ENCODE measurements at regions not wholly inside any gene's neighbourhood (a gene's known extent, or its start where the extent isn't known, plus 50 kb on each side); places are given as distances from the start of the nearest gene placed in this dataset.

DNA sequence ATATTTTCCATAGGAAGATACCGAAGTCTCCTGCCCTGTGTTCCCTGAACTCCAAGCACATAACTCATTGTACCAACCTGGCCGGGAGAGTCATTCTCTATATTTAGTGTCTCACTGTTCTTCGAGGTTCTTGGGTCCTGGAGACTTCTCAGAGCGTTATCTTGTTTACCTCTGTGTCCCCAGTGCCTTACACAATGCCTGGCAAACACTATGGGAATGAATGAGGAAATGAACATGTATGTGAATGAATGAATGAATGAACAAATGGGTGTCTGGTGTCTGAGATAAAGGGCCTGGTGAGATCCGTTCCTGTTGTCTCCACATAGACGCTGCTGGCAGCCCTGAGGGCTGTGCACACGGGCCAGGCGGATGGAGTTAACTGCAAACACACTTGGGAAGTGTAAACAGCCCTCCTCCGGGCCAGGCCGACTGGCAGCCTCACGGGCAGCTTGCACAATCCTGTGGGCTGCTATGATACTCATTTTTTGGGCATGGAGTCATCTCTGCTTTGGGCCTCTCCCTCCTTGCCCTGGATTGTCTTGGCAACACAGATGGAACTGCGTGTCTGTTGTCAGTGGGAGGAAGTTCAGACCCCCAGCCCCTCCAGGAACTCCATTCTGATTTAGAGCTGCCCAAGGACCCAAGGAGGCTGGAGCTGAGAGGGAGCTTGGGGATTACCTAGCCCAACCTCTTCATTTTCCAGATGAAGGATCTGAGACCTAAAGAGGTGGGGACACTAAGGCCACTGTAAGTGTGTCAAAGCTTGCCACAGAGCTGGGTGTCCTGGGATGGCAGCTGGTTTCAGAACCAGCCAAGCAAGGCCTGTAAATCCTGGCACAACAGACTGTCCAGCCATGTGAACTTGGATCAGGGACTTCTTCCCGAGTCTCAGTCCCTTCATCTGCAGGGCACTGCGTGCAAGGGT, 124.4 kb downstream of the INHBB start:
- DNase-seq (ENCODE audit: low read depth in 1 of 2, low spot score in 2 of 2): no peak
- H3K23ac ChIP-seq (ENCODE audit: insufficient read length): no peak overlapping the region
- no peak overlapping the region for H3K4ac ChIP-seq (replicated peaks; ENCODE audit: insufficient read length, low read depth, low read length)
- H3K36me3 ChIP-seq (ENCODE audit: control insufficient read depth in 2 of 4, insufficient read depth in 4 of 4, low read length in 3 of 4): no peaks in the 10 kb centered on the region
- H3K27ac ChIP-seq (ENCODE audit: low read depth, low read length): no peak overlapping the region
- no peak overlapping the region for H2BK5ac ChIP-seq (ENCODE audit: low read depth, low read length)
- no peaks in the 10 kb centered on the region; the same call in 1 of the 2 replicates for H3K23me2 ChIP-seq (ENCODE audit: low read depth, low read length)
- FAIRE-seq: no peak
- H2BK15ac ChIP-seq (ENCODE audit: low read length): no peak overlapping the region
- H3K79me2 ChIP-seq (ENCODE audit: control insufficient read depth in 1 of 2, insufficient read depth in 2 of 2, low read length in 2 of 2): no peaks in the 10 kb centered on the region
- H3K9ac ChIP-seq (replicated peaks in 1 of 4; ENCODE audit: extremely low read depth in 1 of 4, low read depth in 3 of 4, low read length in 3 of 4): no peak overlapping the region
- H4K5ac ChIP-seq (ENCODE audit: insufficient read length, low read depth, low read length): no peak overlapping the region
- H2AK5ac ChIP-seq (ENCODE audit: low read depth, low read length): no peak overlapping the region
- H4K20me1 ChIP-seq (replicated peaks in 1 of 2; ENCODE audit: control insufficient read depth in 1 of 2, insufficient read depth in 2 of 2, low read length in 2 of 2): peaks cover 5 to 25% of the 10 kb centered on the region in 2 experiments
- no peak overlapping the region for H2BK12ac ChIP-seq (ENCODE audit: low read depth, low read length)
- H3K4me1 ChIP-seq (replicated peaks in 1 of 4; ENCODE audit: control insufficient read depth in 3 of 4, insufficient read depth in 4 of 4, low read length in 3 of 4): peaks cover 5 to 12% (median 8%) of the 10 kb centered on the region in 4 experiments
- CTCF ChIA-PET (ENCODE audit: partially characterized antibody): interaction anchor here (0.6 to 1.3 kb wide), 4 partner anchors 42 to 127 kb away, joined by 3 to 6 read pairs (median 4); no protein-coding TSS in a partner anchor
- no peak overlapping the region for H2AFZ ChIP-seq (ENCODE audit: low read length)
- H4K91ac ChIP-seq (replicated peaks; ENCODE audit: insufficient read length, low read length): no peak overlapping the region
- H3K18ac ChIP-seq (ENCODE audit: extremely low read depth, low read length): no peak overlapping the region
- no peak overlapping the region for H2BK20ac ChIP-seq (ENCODE audit: low read length)
- 0 out of 4 replicates have a peak, but pooled peaks cover 0 to 7% of the 10 kb centered on the region in 2 experiments for H3K9me3 ChIP-seq (ENCODE audit: insufficient read depth in 2 of 2, low read depth in 1 of 2, low read length in 1 of 2)
- POLR2A ChIA-PET (ENCODE audit: partially characterized antibody): no interaction called here
- H4K8ac ChIP-seq (ENCODE audit: extremely low read depth, insufficient read depth, low read length): no peak overlapping the region
- H3K4me2 ChIP-seq (ENCODE audit: insufficient read depth in 1 of 2, low read depth in 2 of 2, low read length in 2 of 2): no peak overlapping the region
- no peak overlapping the region for H3K56ac ChIP-seq (replicated peaks; ENCODE audit: insufficient read length, low read depth, low read length)
- 76% methylated on average over 14 of the region's 14 CpGs; no CpG with 5 or more reads in 1 of the 2 experiments for WGBS, 2 experiments (ENCODE audit: extremely low coverage in 1 of 2, insufficient coverage in 1 of 2, insufficient read length in 1 of 2, insufficient replicate concordance in 2 of 2, low coverage in 1 of 2, low lambda C conversion rate in 2 of 2, missing lambda C conversion rate in 1 of 2)
- H3K79me1 ChIP-seq (ENCODE audit: low read depth, low read length): no peaks in the 10 kb centered on the region
- no peak overlapping the region for H2BK120ac ChIP-seq (replicated peaks; ENCODE audit: low read depth, low read length)
- no peak overlapping the region for H3K14ac ChIP-seq (ENCODE audit: insufficient read length)
- peaks cover 60 to 92% (median 87%) of the 10 kb centered on the region in 4 experiments for H3K27me3 ChIP-seq (replicated peaks in 1 of 4; ENCODE audit: control insufficient read depth in 3 of 4, extremely low read depth in 1 of 4, insufficient read depth in 3 of 4, low read length in 3 of 4)
- H3K4me3 ChIP-seq (ENCODE audit: extremely low read depth in 1 of 4, insufficient read depth in 2 of 4, low read depth in 3 of 4, low read length in 4 of 4): no peak overlapping the region
- TF ChIP-seq EZH2 (IDR thresholded peaks at IDR 0.05; ENCODE audit: low read depth, low read length, severe bottlenecking): no peak
- no peak for TF ChIP-seq NANOG (IDR thresholded peaks at IDR 0.05; ENCODE audit: insufficient read depth, low read depth, low read length, poor library complexity, severe bottlenecking)
- TF ChIP-seq, protein P1, sequence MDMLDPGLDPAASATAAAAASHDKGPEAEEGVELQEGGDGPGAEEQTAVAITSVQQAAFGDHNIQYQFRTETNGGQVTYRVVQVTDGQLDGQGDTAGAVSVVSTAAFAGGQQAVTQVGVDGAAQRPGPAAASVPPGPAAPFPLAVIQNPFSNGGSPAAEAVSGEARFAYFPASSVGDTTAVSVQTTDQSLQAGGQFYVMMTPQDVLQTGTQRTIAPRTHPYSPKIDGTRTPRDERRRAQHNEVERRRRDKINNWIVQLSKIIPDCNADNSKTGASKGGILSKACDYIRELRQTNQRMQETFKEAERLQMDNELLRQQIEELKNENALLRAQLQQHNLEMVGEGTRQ (IDR thresholded peaks at IDR 0.05; ENCODE audit: low read length): no peak
- TF ChIP-seq SP2 (IDR thresholded peaks at IDR 0.05; ENCODE audit: low read length): no peak
- TF ChIP-seq, protein P2, sequence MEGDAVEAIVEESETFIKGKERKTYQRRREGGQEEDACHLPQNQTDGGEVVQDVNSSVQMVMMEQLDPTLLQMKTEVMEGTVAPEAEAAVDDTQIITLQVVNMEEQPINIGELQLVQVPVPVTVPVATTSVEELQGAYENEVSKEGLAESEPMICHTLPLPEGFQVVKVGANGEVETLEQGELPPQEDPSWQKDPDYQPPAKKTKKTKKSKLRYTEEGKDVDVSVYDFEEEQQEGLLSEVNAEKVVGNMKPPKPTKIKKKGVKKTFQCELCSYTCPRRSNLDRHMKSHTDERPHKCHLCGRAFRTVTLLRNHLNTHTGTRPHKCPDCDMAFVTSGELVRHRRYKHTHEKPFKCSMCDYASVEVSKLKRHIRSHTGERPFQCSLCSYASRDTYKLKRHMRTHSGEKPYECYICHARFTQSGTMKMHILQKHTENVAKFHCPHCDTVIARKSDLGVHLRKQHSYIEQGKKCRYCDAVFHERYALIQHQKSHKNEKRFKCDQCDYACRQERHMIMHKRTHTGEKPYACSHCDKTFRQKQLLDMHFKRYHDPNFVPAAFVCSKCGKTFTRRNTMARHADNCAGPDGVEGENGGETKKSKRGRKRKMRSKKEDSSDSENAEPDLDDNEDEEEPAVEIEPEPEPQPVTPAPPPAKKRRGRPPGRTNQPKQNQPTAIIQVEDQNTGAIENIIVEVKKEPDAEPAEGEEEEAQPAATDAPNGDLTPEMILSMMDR (IDR thresholded peaks at IDR 0.05; ENCODE audit: control extremely low read depth in 1 of 3, insufficient read depth in 1 of 3, low read depth in 1 of 3, low read length in 3 of 3): no peak
- TF ChIP-seq ASH2L (IDR thresholded peaks at IDR 0.05; ENCODE audit: low read length): no peak
- TF ChIP-seq SP1 (IDR thresholded peaks at IDR 0.05; ENCODE audit: low read depth, low read length): no peak
- TF ChIP-seq RBBP5 (IDR thresholded peaks at IDR 0.05; ENCODE audit: borderline replicate concordance, low read depth, low read length): no peak
